GM12892 (cell line): ENCODE measurements at regions not wholly inside any gene's neighbourhood (a gene's known extent, or its start where the extent isn't known, plus 50 kb on each side); places are given as distances from the start of the nearest gene placed in this dataset.
"Not testable (repeated sequence)": the region's sequence is repeated elsewhere in the genome, so short reads cannot be mapped to it uniquely, and the experiment has no call there.

Source experiments
- DNase-seq: peaks from one replicate; pipeline ENCODE4 v3.0.0; 2011; ENCODE audit not compliant: insufficient read length
- FAIRE-seq: peaks from 2 replicates; lab custom pipeline; 2011; peaks lifted over from hg19 to GRCh38; lab: Jason Lieb, UNC
- POLR2A ChIP-seq: IDR thresholded peaks from 2 replicates; pipeline ENCODE4 v1.6.1; 2011; ENCODE audit warnings: low read depth, low read length, control low read depth
- POLR2AphosphoS5 ChIP-seq: IDR thresholded peaks from 2 replicates; pipeline ENCODE4 v1.6.1; 2011; ENCODE audit warnings: low read depth, low read length, control low read depth
- TAF1 ChIP-seq: IDR thresholded peaks from 2 replicates; pipeline ENCODE4 v1.6.1; 2011; ENCODE audit warnings: low read depth, mild to moderate bottlenecking, control low read depth, low read length, borderline replicate concordance

GRCh38 chr3:75320369-75320768 lies 343.8 kb upstream of the FRG2C start:
- DNase-seq: no peak
- no peak for TF ChIP-seq POLR2AphosphoS5
- no peak for TF ChIP-seq POLR2A
- no peak for TF ChIP-seq TAF1
- no peak for FAIRE-seq

DNA sequence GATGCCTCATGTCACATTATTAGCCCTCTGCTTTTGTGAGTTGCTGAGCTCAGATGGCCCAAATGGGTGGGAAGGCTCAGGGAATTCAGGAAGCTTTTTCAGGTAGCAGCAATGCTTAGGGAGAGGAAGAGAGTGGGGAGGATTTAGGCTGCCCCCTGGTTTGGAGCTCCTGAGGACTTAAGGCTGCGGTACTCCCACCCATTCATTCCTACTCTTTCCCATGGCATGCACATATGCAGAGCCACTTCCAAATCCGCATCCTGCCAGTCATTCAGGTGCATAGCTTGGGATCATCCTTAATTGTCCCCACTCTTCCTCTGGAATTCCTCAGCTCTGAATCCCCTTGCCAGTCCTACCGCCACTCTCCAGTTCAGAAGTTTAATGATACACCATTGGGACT lies 343.1 kb upstream of the FRG2C start:
- TF ChIP-seq TAF1: no peak
- no peak for TF ChIP-seq POLR2A
- no peak for TF ChIP-seq POLR2AphosphoS5
- DNase-seq (no peak), FAIRE-seq (no peak)

GRCh38 chr3:75323936-75324335 lies 340.2 kb upstream of the FRG2C start:
- FAIRE-seq, DNase-seq: not testable (repeated sequence)

GRCh38 chr3:75325716-75326115 lies 338.4 kb upstream of the FRG2C start:
- no peak for DNase-seq

DNA sequence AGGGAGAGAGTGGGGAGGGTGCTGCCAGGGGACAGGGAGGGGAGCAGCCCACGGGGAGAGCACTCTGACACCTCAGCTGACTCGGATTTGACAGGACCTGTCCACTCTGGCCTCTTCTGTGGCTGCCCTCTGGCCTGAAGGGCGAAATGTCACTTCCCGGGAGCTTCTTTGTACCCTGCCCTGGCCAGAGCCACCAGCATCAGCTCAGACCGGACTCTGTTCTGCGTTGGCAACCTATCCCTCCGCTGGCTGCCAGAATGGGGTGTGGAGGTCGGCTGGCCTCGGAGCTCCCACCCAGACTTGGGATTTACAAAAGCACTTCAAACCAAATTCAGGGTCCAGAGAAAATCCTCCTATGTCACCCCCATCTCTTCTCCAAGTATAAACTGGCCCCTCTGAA lies 336.7 kb upstream of the FRG2C start:
- TF ChIP-seq POLR2AphosphoS5 (no peak), POLR2A (no peak), TAF1 (no peak)
- DNase-seq: no peak
- no peak for FAIRE-seq

More at GRCh38 chr3:75325716-75326115, 338.4 kb upstream of the FRG2C start:
- no peak for TF ChIP-seq TAF1
- no peak for TF ChIP-seq POLR2A
- TF ChIP-seq POLR2AphosphoS5: no peak
- no peak for FAIRE-seq

DNA sequence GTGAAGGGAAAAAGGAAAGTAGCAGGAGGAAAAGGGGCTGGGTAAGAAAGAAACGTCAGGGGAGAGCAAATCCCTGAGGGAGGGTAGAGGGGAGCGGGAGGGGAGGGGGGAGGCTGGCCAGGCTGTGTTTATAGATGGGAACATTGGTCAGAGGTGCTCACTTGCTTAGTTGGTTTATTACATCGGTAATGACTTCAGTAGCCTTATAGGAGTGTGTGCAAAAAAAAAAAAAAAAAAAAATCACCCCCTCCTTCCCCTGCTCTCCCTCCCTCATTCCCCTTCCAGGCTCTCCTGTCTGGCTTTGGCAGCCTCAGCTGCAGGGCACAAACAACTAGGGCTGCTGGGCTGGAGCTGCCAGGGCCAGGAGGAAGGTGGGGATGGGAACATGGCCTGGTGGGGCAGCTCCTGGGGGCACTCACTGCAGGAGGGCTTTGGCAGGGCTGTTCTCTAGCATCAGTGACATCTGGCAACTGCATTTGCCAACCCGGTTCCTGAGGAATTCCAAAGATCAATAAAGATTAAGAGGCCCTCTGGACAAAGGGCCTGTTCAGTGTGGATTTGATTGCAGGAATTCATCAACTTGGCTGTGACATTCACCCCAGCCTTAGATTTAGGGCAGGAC lies 334.5 kb upstream of the FRG2C start:
- no peak for TF ChIP-seq POLR2AphosphoS5
- DNase-seq (no peak), FAIRE-seq (no peak)

DNA sequence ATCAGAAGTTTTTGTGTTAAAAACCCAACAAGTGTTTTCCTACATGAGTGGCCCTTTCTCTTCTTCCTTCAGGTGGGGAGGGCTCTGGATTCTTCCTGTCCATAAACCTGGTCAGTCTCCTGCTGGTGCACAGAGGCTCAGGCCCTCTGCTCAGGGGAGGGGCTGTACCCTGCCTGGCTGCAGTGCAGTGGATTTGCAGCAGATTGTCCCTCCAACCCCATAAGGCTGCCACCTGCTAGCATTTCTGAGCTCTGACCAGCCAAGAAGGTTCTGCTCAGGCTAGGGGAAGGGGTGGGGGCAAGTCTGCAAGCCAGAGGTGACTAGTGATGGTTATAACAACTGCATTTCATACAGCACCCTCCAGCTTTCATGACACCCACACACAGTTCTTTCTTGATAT lies 333.7 kb upstream of the FRG2C start:
- DNase-seq, FAIRE-seq: not testable (repeated sequence)

DNA sequence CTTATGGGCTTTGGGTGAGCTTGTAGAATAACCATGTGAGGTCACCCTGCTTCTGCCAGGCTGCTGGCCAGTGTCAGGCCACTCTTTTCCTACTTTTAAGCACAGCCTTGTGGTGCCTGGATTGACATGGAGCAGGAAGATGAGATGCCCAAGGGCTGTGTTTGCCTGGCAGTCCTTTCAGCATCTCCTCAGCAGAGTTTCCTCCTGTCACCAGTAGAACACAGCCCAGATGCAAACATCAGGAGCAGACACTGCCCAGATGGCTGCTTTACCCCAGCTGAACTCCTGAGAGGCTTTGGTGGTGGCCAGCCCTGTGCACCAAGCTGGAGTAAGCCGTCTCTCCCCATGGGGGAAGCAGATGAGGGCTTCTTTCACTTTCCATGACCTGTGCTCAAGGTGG lies 332.0 kb upstream of the FRG2C start:
- DNase-seq, FAIRE-seq: not testable (repeated sequence)

DNA sequence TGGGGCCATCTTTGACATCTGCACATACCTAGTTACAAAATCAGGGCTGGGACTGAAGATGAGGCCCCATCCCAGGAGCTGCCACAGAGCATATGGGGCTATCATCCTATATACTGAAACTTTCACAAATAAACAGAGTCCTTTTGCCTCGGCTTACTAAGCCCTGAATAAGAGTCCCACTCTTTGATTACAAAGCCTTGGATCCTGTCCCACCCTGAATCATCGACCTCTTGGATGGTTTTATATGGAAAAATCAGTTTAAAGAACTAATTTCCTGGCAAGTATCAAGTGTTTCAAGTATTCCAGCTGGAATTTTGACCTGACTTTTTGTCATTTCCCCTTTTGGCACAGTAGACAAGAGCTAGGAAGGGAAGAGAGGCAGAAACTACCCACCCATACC lies 331.3 kb upstream of the FRG2C start:
- FAIRE-seq (no peak), DNase-seq (no peak)
- TF ChIP-seq POLR2AphosphoS5: no peak
- TF ChIP-seq TAF1: no peak
- TF ChIP-seq POLR2A: no peak

GRCh38 chr3:75334299-75334698 lies 329.8 kb upstream of the FRG2C start:
- FAIRE-seq (no peak), DNase-seq (no peak)
- TF ChIP-seq POLR2AphosphoS5: no peak
- TF ChIP-seq TAF1: no peak
- no peak for TF ChIP-seq POLR2A

GRCh38 chr3:75337226-75337900 lies 326.8 kb upstream of the FRG2C start:
- no peak for FAIRE-seq
- TF ChIP-seq POLR2AphosphoS5 (no peak), POLR2A (no peak), TAF1 (no peak)

DNA sequence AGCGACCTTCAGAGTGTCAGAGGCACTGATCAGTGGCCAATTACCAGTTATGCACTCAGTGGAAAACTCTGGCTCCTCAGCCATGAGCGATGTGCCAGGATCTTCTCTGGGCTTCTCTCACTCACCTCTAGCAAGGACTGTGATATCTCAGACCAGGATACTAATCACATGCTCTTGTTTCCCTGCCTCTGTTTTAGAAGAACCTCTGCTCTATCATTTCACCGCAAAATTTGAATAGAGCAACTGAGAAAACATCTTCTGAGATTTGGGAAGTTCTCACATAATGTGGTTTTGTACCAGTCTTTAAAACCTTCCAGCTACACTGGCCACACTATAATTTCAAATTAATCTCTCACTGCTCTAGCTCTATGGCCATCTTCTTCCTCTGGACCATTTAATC lies 325.8 kb upstream of the FRG2C start:
- TF ChIP-seq POLR2AphosphoS5: no peak
- TF ChIP-seq TAF1: no peak
- TF ChIP-seq POLR2A: no peak
- FAIRE-seq (no peak), DNase-seq (no peak)

More at GRCh38 chr3:75337226-75337900, 326.8 kb upstream of the FRG2C start:
- no peak for DNase-seq
